ENCODE measurements at regions not wholly inside any gene's neighbourhood (a gene's known extent, or its start where the extent isn't known, plus 50 kb on each side); places are given as distances from the start of the nearest gene placed in this dataset.

- in situ Hi-C loops (cut with MboI; ENCODE audit: low sequenced_read_pairs): no loop called here
Measured at GRCh38 chr4:15255537-15255936, 172.3 kb upstream of the C1QTNF7 start.

- in situ Hi-C loops (cut with MboI; ENCODE audit: low sequenced_read_pairs): no loop called here
Measured at GRCh38 chr4:15260758-15261157, 167.1 kb upstream of the C1QTNF7 start.

- in situ Hi-C loops (cut with MboI; ENCODE audit: low sequenced_read_pairs): no loop called here
Measured at GRCh38 chr4:15262396-15262795, 165.4 kb upstream of the C1QTNF7 start.

- in situ Hi-C loops (cut with MboI; ENCODE audit: low sequenced_read_pairs): no loop called here
Measured at GRCh38 chr4:15270201-15270600, 157.6 kb upstream of the C1QTNF7 start.

GRCh38 chr4:15286041-15286440 is 141.8 kb upstream of the C1QTNF7 start:
- in situ Hi-C loops (cut with MboI; ENCODE audit: low sequenced_read_pairs): no loop called here

GRCh38 chr4:15291122-15291521 is 136.7 kb upstream of the C1QTNF7 start:
- in situ Hi-C loops (cut with MboI; ENCODE audit: low sequenced_read_pairs): no loop called here

- in situ Hi-C loops (cut with MboI; ENCODE audit: low sequenced_read_pairs): no loop called here
Measured at GRCh38 chr4:15293711-15294110, 134.1 kb upstream of the C1QTNF7 start.

GRCh38 chr4:15294202-15294601 is 133.6 kb upstream of the C1QTNF7 start:
- in situ Hi-C loops (cut with MboI; ENCODE audit: low sequenced_read_pairs): no loop called here

GRCh38 chr4:15294832-15295231 is 133.0 kb upstream of the C1QTNF7 start:
- in situ Hi-C loops (cut with MboI; ENCODE audit: low sequenced_read_pairs): no loop called here

- in situ Hi-C loops (cut with MboI; ENCODE audit: low sequenced_read_pairs): no loop called here
Measured at GRCh38 chr4:15295421-15296162, 132.2 kb upstream of the C1QTNF7 start.

- in situ Hi-C loops (cut with MboI; ENCODE audit: low sequenced_read_pairs): no loop called here
Measured at GRCh38 chr4:15297344-15297743, 130.5 kb upstream of the C1QTNF7 start.

- in situ Hi-C loops (cut with MboI; ENCODE audit: low sequenced_read_pairs): no loop called here
Measured at GRCh38 chr4:15299627-15300026, 128.2 kb upstream of the C1QTNF7 start.

- in situ Hi-C loops (cut with MboI; ENCODE audit: low sequenced_read_pairs): no loop called here
Measured at GRCh38 chr4:15303052-15303641, 124.7 kb upstream of the C1QTNF7 start.

GRCh38 chr4:15314974-15315373 is 112.9 kb upstream of the C1QTNF7 start:
- in situ Hi-C loops (cut with MboI; ENCODE audit: low sequenced_read_pairs): no loop called here

- in situ Hi-C loops (cut with MboI; ENCODE audit: low sequenced_read_pairs): no loop called here
Measured at GRCh38 chr4:15317246-15317645, 110.6 kb upstream of the C1QTNF7 start.

- in situ Hi-C loops (cut with MboI; ENCODE audit: low sequenced_read_pairs): no loop called here
Measured at GRCh38 chr4:15318621-15319348, 109.0 kb upstream of the C1QTNF7 start.

- in situ Hi-C loops (cut with MboI; ENCODE audit: low sequenced_read_pairs): no loop called here
Measured at GRCh38 chr4:15320121-15320678, 107.6 kb upstream of the C1QTNF7 start.

- in situ Hi-C loops (cut with MboI; ENCODE audit: low sequenced_read_pairs): no loop called here
Measured at GRCh38 chr4:15322006-15322405, 105.8 kb upstream of the C1QTNF7 start.

- in situ Hi-C loops (cut with MboI; ENCODE audit: low sequenced_read_pairs): no loop called here
Measured at GRCh38 chr4:15325987-15326386, 101.8 kb upstream of the C1QTNF7 start.

- in situ Hi-C loops (cut with MboI; ENCODE audit: low sequenced_read_pairs): no loop called here
Measured at GRCh38 chr4:15327311-15328298, 100.2 kb upstream of the C1QTNF7 start.

GRCh38 chr4:15331930-15332329 is 95.9 kb upstream of the C1QTNF7 start:
- in situ Hi-C loops (cut with MboI; ENCODE audit: low sequenced_read_pairs): no loop called here

Measured in HL-60/S4 (cell line).